NCI-H1092 treated with DMSO at 0.1 percent for 48 hours (cell line): ENCODE measurements at regions not wholly inside any gene's neighbourhood (a gene's known extent, or its start where the extent isn't known, plus 50 kb on each side); places are given as distances from the start of the nearest gene placed in this dataset.

Experiments
- DNase-seq: peaks from one replicate; lab custom pipeline; 2025; lab: John Stamatoyannopoulos, UW

- DNase-seq, result no peak
These were observed 358.8 kb downstream of the C16orf95 start for GRCh38 chr16:86958423-86958822.

- no peak for DNase-seq
These were observed 358.0 kb downstream of the C16orf95 start for GRCh38 chr16:86959091-86959651.

- no peak for DNase-seq
These were observed 357.5 kb downstream of the C16orf95 start for GRCh38 chr16:86959729-86960128.

- DNase-seq, result no peak
These were observed 356.9 kb downstream of the C16orf95 start for GRCh38 chr16:86960266-86960665.

- DNase-seq, result no peak
These were observed 356.0 kb downstream of the C16orf95 start for GRCh38 chr16:86961171-86961601.

- no peak for DNase-seq
These were observed 354.9 kb downstream of the C16orf95 start for GRCh38 chr16:86962259-86962658.

GRCh38 chr16:86962913-86963312 is 354.3 kb downstream of the C16orf95 start:
- no peak for DNase-seq

GRCh38 chr16:86963600-86964575 is 353.3 kb downstream of the C16orf95 start:
- no peak for DNase-seq

- no peak for DNase-seq
These were observed 352.4 kb downstream of the C16orf95 start for GRCh38 chr16:86964796-86965241.

- no peak for DNase-seq
These were observed 351.9 kb downstream of the C16orf95 start for GRCh38 chr16:86965331-86965730.

- no peak for DNase-seq
These were observed 351.2 kb downstream of the C16orf95 start for GRCh38 chr16:86965840-86966550.

- DNase-seq, result no peak
These were observed 350.4 kb downstream of the C16orf95 start for GRCh38 chr16:86966777-86967176.

- no peak for DNase-seq
These were observed 348.3 kb downstream of the C16orf95 start for GRCh38 chr16:86968866-86969265.

- DNase-seq, result no peak
These were observed 347.5 kb downstream of the C16orf95 start for GRCh38 chr16:86969716-86970115.

GRCh38 chr16:86970279-86970678 is 346.9 kb downstream of the C16orf95 start:
- no peak for DNase-seq

GRCh38 chr16:86970726-86971125 is 346.5 kb downstream of the C16orf95 start:
- DNase-seq, result no peak

- DNase-seq, result no peak
These were observed 345.9 kb downstream of the C16orf95 start for GRCh38 chr16:86971251-86971650.

- no peak for DNase-seq
These were observed 343.1 kb downstream of the C16orf95 start for GRCh38 chr16:86974120-86974519.

GRCh38 chr16:86975445-86975844 is 341.7 kb downstream of the C16orf95 start:
- no peak for DNase-seq

- no peak for DNase-seq
These were observed 340.0 kb downstream of the C16orf95 start for GRCh38 chr16:86977076-86977676.

- DNase-seq, result no peak
These were observed 338.7 kb downstream of the C16orf95 start for GRCh38 chr16:86978445-86979030.

- no peak for DNase-seq
These were observed 338.1 kb downstream of the C16orf95 start for GRCh38 chr16:86979061-86979460.
